Uterus (tissue), 2 donors: ENCODE measurements at regions not wholly inside any gene's neighbourhood (a gene's known extent, or its start where the extent isn't known, plus 50 kb on each side); places are given as distances from the start of the nearest gene placed in this dataset.

ENCODE experiments used
- CTCF ChIP-seq, 4 experiments: fragments of 200-600 bp in 2 of 4; fragments of 450-650 bp in 2 of 4; sonication (generic) in 2 of 4; IDR thresholded peaks; one replicate each; pipeline ENCODE4 v1.5.1; 2016 to 2019; ENCODE audit warnings: antibody characterized with exemption in 4 of 4, mild to moderate bottlenecking in 2 of 4, moderate library complexity in 1 of 4
- POLR2A ChIP-seq, 2 donors: fragments of 450-650 bp; IDR thresholded peaks; one replicate each; pipeline ENCODE4 v1.6.1; 2016; ENCODE audit warnings: antibody characterized with exemption in 2 of 2, mild to moderate bottlenecking in 1 of 2, moderate library complexity in 1 of 2

GRCh38 chr1:110811529-110811928, 61.4 kb upstream of the CD53 start:
- TF ChIP-seq CTCF (IDR thresholded peaks at IDR 0.05) (no peak), POLR2A (IDR thresholded peaks at IDR 0.05) (no peak)
